ENCODE measurements at regions not wholly inside any gene's neighbourhood (a gene's known extent, or its start where the extent isn't known, plus 50 kb on each side); places are given as distances from the start of the nearest gene placed in this dataset.

DNA sequence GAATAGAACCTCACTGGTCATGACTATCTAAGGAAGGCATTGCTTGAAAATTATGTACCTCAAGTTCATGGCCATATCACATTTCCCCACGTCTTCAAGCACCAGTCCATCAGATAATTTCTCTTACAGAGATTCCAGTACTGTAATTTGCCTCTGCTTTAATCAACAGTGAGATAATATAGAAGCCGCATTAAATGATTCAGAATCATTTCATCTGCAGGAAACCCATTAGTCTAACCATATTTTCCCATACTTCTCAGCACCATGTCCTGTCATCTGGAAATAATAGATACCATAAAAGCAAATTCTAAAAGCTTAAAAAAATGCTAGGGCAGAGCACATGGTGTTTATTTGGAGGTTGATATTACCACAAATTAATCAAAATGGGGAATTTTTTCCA lies 310.3 kb upstream of the SLIT2 start:
- TF ChIP-seq, protein P1, sequence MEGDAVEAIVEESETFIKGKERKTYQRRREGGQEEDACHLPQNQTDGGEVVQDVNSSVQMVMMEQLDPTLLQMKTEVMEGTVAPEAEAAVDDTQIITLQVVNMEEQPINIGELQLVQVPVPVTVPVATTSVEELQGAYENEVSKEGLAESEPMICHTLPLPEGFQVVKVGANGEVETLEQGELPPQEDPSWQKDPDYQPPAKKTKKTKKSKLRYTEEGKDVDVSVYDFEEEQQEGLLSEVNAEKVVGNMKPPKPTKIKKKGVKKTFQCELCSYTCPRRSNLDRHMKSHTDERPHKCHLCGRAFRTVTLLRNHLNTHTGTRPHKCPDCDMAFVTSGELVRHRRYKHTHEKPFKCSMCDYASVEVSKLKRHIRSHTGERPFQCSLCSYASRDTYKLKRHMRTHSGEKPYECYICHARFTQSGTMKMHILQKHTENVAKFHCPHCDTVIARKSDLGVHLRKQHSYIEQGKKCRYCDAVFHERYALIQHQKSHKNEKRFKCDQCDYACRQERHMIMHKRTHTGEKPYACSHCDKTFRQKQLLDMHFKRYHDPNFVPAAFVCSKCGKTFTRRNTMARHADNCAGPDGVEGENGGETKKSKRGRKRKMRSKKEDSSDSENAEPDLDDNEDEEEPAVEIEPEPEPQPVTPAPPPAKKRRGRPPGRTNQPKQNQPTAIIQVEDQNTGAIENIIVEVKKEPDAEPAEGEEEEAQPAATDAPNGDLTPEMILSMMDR (conservative IDR thresholded peaks at IDR 0.05 in 1 of 2, IDR thresholded peaks at IDR 0.05 in 1 of 2; ENCODE audit: extremely low read depth in 1 of 2, insufficient read depth in 1 of 2, low read depth in 1 of 2, low read length in 2 of 2): no peak
- no peak for TF ChIP-seq EZH2 (IDR thresholded peaks at IDR 0.05; ENCODE audit: borderline replicate concordance, low read length)
